SK-N-SH (cell line): ENCODE measurements at regions not wholly inside any gene's neighbourhood (a gene's known extent, or its start where the extent isn't known, plus 50 kb on each side); places are given as distances from the start of the nearest gene placed in this dataset.

ENCODE experiments used
- CTCF ChIA-PET: fragments of 300-600, 350-600 bp; formaldehyde crosslinking; extraction: SDS; loops from one replicate; lab custom pipeline; 2021; lab: Yijun Ruan, JAX
- POLR2A ChIA-PET: fragments of 350-600 bp; sonication (Branson Sonifier 250); formaldehyde crosslinking; extraction: SDS; loops from one replicate; lab custom pipeline; 2020; ENCODE audit warnings: antibody characterized with exemption, inconsistent platforms; lab: Yijun Ruan, JAX
- DNase-seq: peaks from one replicate; pipeline ENCODE4 v3.0.0; 2012
- H2AFZ ChIP-seq: fragments of 200-600 bp; sonication (generic); 2 replicates; pipeline ENCODE4 v1.8.1; 2016; ENCODE audit warnings: antibody characterized with exemption, mild to moderate bottlenecking, low read depth
- H3F3A ChIP-seq: fragments of 200-600 bp; sonication (generic); replicated peaks from 2 replicates; pipeline ENCODE3; 2016; ENCODE audit warnings: antibody characterized with exemption, mild to moderate bottlenecking; ENCODE audit not compliant: insufficient read depth
- H3K27ac ChIP-seq, 2 experiments: fragments of 200-500 bp in 1 of 2; fragments of 200-600 bp in 1 of 2; sonication (Bioruptor generic) in 1 of 2; sonication (generic), shearing (Covaris generic) in 1 of 2; 2 replicates each; pipeline versions ENCODE4 v1.5.1 to v1.6.1; 2014 to 2016; ENCODE audit warnings: low read depth in 2 of 2, inconsistent platforms in 1 of 2, low read length in 1 of 2, mild to moderate bottlenecking in 1 of 2, mixed read lengths in 1 of 2
- H3K27me3 ChIP-seq: fragments of 200-600 bp; sonication (generic), shearing (Covaris generic); 2 replicates; pipeline ENCODE4 v1.6.1; 2016; ENCODE audit warnings: mixed run types; ENCODE audit not compliant: insufficient read depth
- H3K36me3 ChIP-seq, 2 experiments: fragments of 200-500 bp in 1 of 2; fragments of 200-600 bp in 1 of 2; sonication (Bioruptor generic) in 1 of 2; sonication (generic) in 1 of 2; replicated peaks in 1 of 2; 2 replicates each; pipeline versions ENCODE3 to v1.5.1; 2014 to 2016; ENCODE audit warnings: low read length in 1 of 2, mild to moderate bottlenecking in 1 of 2; ENCODE audit not compliant: insufficient read depth in 2 of 2, control insufficient read depth in 1 of 2
- H3K4me1 ChIP-seq, 2 experiments: fragments of 200-500 bp in 1 of 2; fragments of 200-600 bp in 1 of 2; sonication (Bioruptor generic) in 1 of 2; sonication (generic), shearing (Covaris generic) in 1 of 2; 2 replicates each; pipeline versions ENCODE4 v1.5.1 to v1.6.1; 2014 to 2016; ENCODE audit warnings: low read depth in 1 of 2, low read length in 1 of 2, mixed run types in 1 of 2; ENCODE audit not compliant: insufficient read depth in 2 of 2, control insufficient read depth in 1 of 2
- H3K4me2 ChIP-seq: fragments of 200-600 bp; sonication (generic), shearing (Covaris generic); 2 replicates; pipeline ENCODE4 v1.6.1; 2017; ENCODE audit warnings: mixed run types
- H3K4me3 ChIP-seq, 2 experiments: fragments of 200-500 bp in 1 of 2; fragments of 200-600 bp in 1 of 2; sonication (Bioruptor generic) in 1 of 2; sonication (generic), shearing (Covaris generic) in 1 of 2; 2 replicates each; pipeline versions ENCODE4 v1.5.1 to v1.8.1; 2014 to 2016; ENCODE audit warnings: low read depth in 2 of 2, inconsistent platforms in 1 of 2, low read length in 1 of 2, mild to moderate bottlenecking in 1 of 2, mixed read lengths in 1 of 2, moderate library complexity in 1 of 2
- H3K79me2 ChIP-seq: fragments of 200-600 bp; sonication (generic); 2 replicates; pipeline ENCODE4 v1.8.1; 2017; ENCODE audit warnings: mild to moderate bottlenecking; ENCODE audit not compliant: insufficient read depth
- H3K9ac ChIP-seq: fragments of 200-600 bp; sonication (generic); 2 replicates; pipeline ENCODE4 v1.6.1; 2017; ENCODE audit warnings: mixed run types
- H3K9me2 ChIP-seq: fragments of 200-600 bp; sonication (generic); 2 replicates; pipeline ENCODE4 v1.6.1; 2017; ENCODE audit warnings: mixed run types
- H3K9me3 ChIP-seq: fragments of 200-600 bp; sonication (generic); 2 replicates; pipeline ENCODE4 v1.6.1; 2017; ENCODE audit warnings: mixed run types, mild to moderate bottlenecking, moderate library complexity
- H4K20me1 ChIP-seq: fragments of 200-600 bp; sonication (generic); 2 replicates; pipeline ENCODE4 v1.6.1; 2017; ENCODE audit warnings: mild to moderate bottlenecking, mixed run types; ENCODE audit not compliant: insufficient read depth
- CTCF ChIP-seq: fragments of 200-600 bp; sonication (generic); IDR thresholded peaks from 2 replicates; pipeline ENCODE4 v1.6.1; 2017; ENCODE audit warnings: antibody characterized with exemption, mild to moderate bottlenecking, moderate library complexity
- FOXJ3 ChIP-seq: sonication (generic); formaldehyde crosslinking; IDR thresholded peaks from 2 replicates; pipeline ENCODE4 v1.5.1; 2020; ENCODE audit warnings: mild to moderate bottlenecking, missing genetic modification reagents
- GABPA ChIP-seq: IDR thresholded peaks from 2 replicates; pipeline ENCODE4 v1.4.0; 2012; ENCODE audit warnings: low read depth, mild to moderate bottlenecking
- JUND ChIP-seq: IDR thresholded peaks from 2 replicates; pipeline ENCODE4 v1.4.0; 2012
- MAX ChIP-seq: IDR thresholded peaks from 2 replicates; pipeline ENCODE4 v1.4.0; 2012; ENCODE audit warnings: low read depth
- SIN3A ChIP-seq: IDR thresholded peaks from 2 replicates; pipeline ENCODE4 v1.6.1; 2012; ENCODE audit warnings: low read depth, mild to moderate bottlenecking, low read length, moderate library complexity, borderline replicate concordance
- TCF12 ChIP-seq: IDR thresholded peaks from 2 replicates; pipeline ENCODE4 v1.4.0; 2012
- USF1 ChIP-seq: IDR thresholded peaks from 2 replicates; pipeline ENCODE4 v1.4.0; 2012; ENCODE audit warnings: low read depth, borderline replicate concordance
- WGBS: methylation state at CpG from one replicate; pipeline ENCODE4 v1.1.6; 2017; ENCODE audit warnings: low lambda C conversion rate; 5-methylcytosine and 5-hydroxymethylcytosine counted together

- TF ChIP-seq USF1 (no peak), GABPA (no peak)
- TF ChIP-seq, all 33 proteins: peak for 0
These were observed 60.6 kb upstream of the PTPN3 start (continued) for GRCh38 chr9:109558718-109559151.

GRCh38 chr9:109560470-109561132 is 62.5 kb upstream of the PTPN3 start:
- no peak overlapping the region for H3K9ac ChIP-seq
- no peak overlapping the region for H3K4me3 ChIP-seq
- CTCF ChIA-PET: interaction anchor here (2.0 kb wide), 1 partner anchor 14 kb away, joined by 6 read pairs; no protein-coding TSS in a partner anchor
- POLR2A ChIA-PET: no interaction called here
- no peaks in the 10 kb centered on the region for H3K9me2 ChIP-seq
- no peaks in the 10 kb centered on the region for H3K79me2 ChIP-seq
- H3F3A ChIP-seq: no peaks in the 10 kb centered on the region
- no peak overlapping the region for H3K27ac ChIP-seq
- peaks cover 16% of the 10 kb centered on the region; the same call in 1 of the 2 replicates for H3K27me3 ChIP-seq
- H2AFZ ChIP-seq: no peak overlapping the region
- H3K9me3 ChIP-seq: no peaks in the 10 kb centered on the region; the same call in 1 of the 2 replicates
- no peak for TF ChIP-seq MAX
- TF ChIP-seq CTCF: peak; percentile 23; the same call in 1 of the 2 replicates
- no peaks in the 10 kb centered on the region for H4K20me1 ChIP-seq
- H3K4me2 ChIP-seq: no peak overlapping the region
- no peak for DNase-seq
- 39% methylated on average over 7 of the region's 9 CpGs for WGBS
- no peaks in the 10 kb centered on the region for H3K4me1 ChIP-seq
- no peaks in the 10 kb centered on the region for H3K36me3 ChIP-seq

GRCh38 chr9:109561137-109561536 is 63.0 kb upstream of the PTPN3 start:
- Histone ChIP-seq H3K4me3 (no peak overlapping the region), H3K27me3 (peaks cover 16% of the 10 kb centered on the region; the same call in 1 of the 2 replicates), H2AFZ (no peak overlapping the region), H3K36me3 (no peaks in the 10 kb centered on the region), H3K27ac (no peak overlapping the region), H3K9me2 (no peaks in the 10 kb centered on the region), H3K4me1 (no peaks in the 10 kb centered on the region), H3K9ac (no peak overlapping the region), H3K4me2 (no peak overlapping the region), H3K79me2 (no peaks in the 10 kb centered on the region), H4K20me1 (no peaks in the 10 kb centered on the region), H3F3A (no peaks in the 10 kb centered on the region), H3K9me3 (no peaks in the 10 kb centered on the region; the same call in 1 of the 2 replicates)
- 37% methylated on average over 4 of the region's 4 CpGs for WGBS
- no peak for TF ChIP-seq JUND
- TF ChIP-seq SIN3A: no peak
- no peak for TF ChIP-seq USF1
- no peak for TF ChIP-seq TCF12
- TF ChIP-seq CTCF: no peak
- TF ChIP-seq FOXJ3: no peak
- CTCF ChIA-PET: interaction anchor here (0.8 kb wide), 1 partner anchor 17 kb away, joined by 3 read pairs; no protein-coding TSS in a partner anchor
- POLR2A ChIA-PET: no interaction called here
- no peak for DNase-seq
